ENCODE measurements at regions not wholly inside any gene's neighbourhood (a gene's known extent, or its start where the extent isn't known, plus 50 kb on each side); places are given as distances from the start of the nearest gene placed in this dataset.

DNA sequence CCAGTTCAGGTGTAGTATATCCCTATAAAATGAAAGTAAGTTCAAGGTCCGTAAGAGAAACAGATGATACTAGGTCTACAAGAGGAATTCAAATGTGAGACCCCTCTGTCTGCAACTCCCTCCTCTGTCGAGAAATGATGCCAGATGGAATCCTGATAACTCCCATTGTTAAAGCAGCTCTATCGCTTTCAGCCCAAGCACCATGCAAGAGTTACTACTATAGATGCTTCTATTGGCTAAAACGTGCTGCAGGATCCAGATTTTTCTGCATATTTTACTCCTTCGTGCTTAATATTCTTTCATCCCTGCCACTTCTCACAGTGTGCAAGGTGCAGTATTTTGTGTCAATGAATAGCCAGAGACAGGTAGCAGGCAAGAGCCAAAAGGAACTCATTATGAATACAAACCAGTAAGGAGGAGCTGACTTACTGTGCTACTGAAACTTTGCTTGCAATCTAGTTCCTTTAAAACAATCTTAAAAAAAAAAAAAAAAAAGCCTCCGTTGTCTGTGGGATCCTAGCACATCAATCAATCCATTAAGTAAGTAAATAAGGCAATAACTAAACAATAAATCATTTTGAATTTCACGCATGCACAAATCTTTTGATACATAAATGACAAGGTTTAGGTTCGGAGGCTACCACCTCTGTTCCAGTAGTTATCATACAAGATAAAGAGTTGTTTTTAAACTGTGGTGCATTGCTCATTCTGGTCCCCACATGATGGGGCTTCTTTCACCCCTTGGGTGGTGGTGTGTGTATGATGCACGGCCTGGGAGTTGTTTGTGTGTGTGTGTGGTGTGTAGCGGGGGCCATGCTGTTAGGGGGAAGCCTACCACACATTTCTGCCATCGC is 151.1 kb upstream of the MPDZ start:
- no peak for ATAC-seq
- H3K36me3 Mint-ChIP-seq, result no peaks in the 10 kb centered on the region
- no peaks in the 10 kb centered on the region for H3K27me3 Mint-ChIP-seq
- H3K4me3 Mint-ChIP-seq, result no peak overlapping the region
- H3K9me3 Mint-ChIP-seq, result no peaks in the 10 kb centered on the region
- no peaks in the 10 kb centered on the region for H3K4me1 Mint-ChIP-seq
- H3K27ac Mint-ChIP-seq, result no peak overlapping the region

DNA sequence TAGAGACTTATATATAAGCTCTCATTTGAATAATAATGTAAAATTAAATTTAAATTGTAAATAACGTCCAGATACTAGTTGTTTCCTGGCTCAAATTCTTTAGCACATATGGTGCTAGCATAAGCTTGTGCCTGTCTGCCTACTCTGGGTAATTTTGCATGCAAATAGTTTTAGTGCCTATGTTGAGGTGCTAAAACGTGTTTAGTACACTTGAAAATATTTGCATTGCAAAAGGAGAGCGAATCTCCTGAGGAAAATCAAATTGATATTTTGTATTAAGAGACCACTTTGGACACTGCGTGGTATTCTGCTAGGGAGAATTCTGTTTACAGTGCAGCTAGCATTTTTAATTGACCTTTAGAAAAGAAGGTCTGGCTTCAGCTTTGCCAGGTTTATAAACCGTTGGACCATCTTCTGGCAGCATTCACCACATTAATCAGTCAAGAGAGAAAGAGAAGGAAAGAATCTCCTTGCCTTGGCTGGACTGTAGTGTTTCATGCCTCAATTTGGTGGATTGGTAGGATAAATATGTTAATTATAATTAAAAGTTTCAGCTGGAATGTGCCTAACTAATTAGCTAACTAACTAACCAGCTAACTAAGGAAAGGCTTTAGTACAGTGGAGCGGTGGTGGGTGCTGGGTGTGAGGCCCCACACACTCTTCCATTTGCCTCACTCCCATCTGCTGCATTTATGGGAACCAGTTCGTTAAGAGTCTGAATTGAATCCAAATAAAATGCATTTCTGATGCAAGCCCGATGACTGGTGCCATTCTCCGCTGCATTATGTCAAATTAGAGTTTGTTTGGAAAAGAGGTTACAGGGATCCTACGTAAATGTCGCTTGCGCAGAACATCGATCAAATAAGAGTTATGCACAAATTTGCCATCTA is 150.1 kb upstream of the MPDZ start:
- no peaks in the 10 kb centered on the region for H3K36me3 Mint-ChIP-seq
- H3K4me3 Mint-ChIP-seq, result no peak overlapping the region
- no peaks in the 10 kb centered on the region for H3K4me1 Mint-ChIP-seq
- H3K27me3 Mint-ChIP-seq, result no peaks in the 10 kb centered on the region
- no peak for ATAC-seq
- no peak overlapping the region for H3K27ac Mint-ChIP-seq
- no peaks in the 10 kb centered on the region for H3K9me3 Mint-ChIP-seq

GRCh38 chr9:13428766-13429165 is 149.3 kb upstream of the MPDZ start:
- no peaks in the 10 kb centered on the region for H3K36me3 Mint-ChIP-seq
- no peak overlapping the region for H3K4me3 Mint-ChIP-seq
- no peak for ATAC-seq
- no peaks in the 10 kb centered on the region for H3K4me1 Mint-ChIP-seq
- no peaks in the 10 kb centered on the region for H3K9me3 Mint-ChIP-seq
- H3K27me3 Mint-ChIP-seq, result no peaks in the 10 kb centered on the region
- H3K27ac Mint-ChIP-seq, result no peak overlapping the region

DNA sequence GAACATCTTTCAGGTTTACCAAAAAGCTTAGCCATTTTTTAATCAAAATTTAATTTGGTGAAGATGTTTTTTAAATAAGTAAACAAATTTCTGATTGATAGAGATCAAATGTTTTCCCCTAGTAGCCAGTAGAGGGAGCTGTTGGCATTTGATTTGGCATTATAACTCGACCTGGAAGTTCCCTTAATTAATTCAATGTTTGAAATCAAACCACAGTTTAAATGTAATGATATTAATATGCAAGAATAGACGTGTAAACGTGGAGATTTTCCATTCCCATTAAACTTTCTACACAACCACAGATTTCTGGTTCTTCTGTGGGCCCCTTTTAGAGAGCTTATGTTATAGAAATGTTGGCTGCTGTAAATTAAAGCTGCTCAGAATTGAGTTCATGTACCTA is 148.1 kb upstream of the MPDZ start:
- Mint-ChIP-seq H3K27ac (no peak overlapping the region), H3K9me3 (no peaks in the 10 kb centered on the region), H3K4me3 (no peak overlapping the region), H3K27me3 (no peaks in the 10 kb centered on the region), H3K4me1 (no peaks in the 10 kb centered on the region), H3K36me3 (no peaks in the 10 kb centered on the region)
- ATAC-seq, result no peak

DNA sequence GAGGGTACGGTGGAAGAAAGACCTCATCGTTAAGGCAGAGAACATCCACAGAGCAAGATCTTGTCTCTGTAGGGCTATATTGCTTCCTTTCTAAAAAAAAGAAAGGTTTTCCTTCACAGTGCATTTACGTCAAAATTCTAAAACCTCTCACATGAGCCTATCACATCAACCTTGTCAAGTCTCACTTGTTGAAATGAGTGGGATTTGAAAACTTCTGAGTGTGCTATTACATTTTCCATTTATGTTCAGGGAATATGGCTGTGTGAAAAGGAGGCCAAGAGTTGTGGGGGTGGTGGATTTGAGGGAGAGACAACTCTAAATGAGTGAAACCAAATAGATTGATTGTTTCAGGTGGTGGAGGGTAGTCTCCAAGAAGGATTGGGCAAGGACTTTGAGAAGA is 147.1 kb upstream of the MPDZ start:
- ATAC-seq, result no peak
- Mint-ChIP-seq H3K36me3 (no peaks in the 10 kb centered on the region), H3K9me3 (no peaks in the 10 kb centered on the region), H3K4me1 (no peaks in the 10 kb centered on the region), H3K27me3 (no peaks in the 10 kb centered on the region), H3K27ac (no peak overlapping the region), H3K4me3 (no peak overlapping the region)

DNA sequence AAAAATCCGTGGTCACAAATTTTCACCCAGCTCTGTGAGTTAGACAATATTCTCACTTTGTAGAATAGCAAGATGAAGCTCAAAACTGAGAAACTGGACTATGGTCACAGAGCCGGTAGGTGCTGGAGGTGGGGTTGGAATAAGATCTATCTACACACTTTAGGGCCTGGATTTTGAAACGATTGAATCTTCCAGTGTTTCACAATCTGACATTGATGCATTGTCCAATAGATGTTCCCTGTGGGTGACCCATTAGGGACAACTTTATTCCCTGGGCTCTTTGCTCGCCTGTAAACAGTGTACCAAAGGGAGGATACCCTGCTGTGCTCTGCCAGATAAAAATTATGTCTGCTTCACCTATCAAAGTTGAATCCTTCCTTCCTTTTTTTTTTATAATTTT is 145.4 kb upstream of the MPDZ start:
- Mint-ChIP-seq H3K27ac (no peak overlapping the region), H3K9me3 (no peaks in the 10 kb centered on the region), H3K36me3 (no peaks in the 10 kb centered on the region), H3K27me3 (no peaks in the 10 kb centered on the region), H3K4me1 (no peaks in the 10 kb centered on the region), H3K4me3 (no peak overlapping the region)
- ATAC-seq, result no peak

GRCh38 chr9:13424204-13424603 is 144.7 kb upstream of the MPDZ start:
- Mint-ChIP-seq H3K4me3 (no peak overlapping the region), H3K27me3 (no peaks in the 10 kb centered on the region), H3K9me3 (no peaks in the 10 kb centered on the region), H3K27ac (no peak overlapping the region), H3K36me3 (no peaks in the 10 kb centered on the region), H3K4me1 (no peaks in the 10 kb centered on the region)
- no peak for ATAC-seq

GRCh38 chr9:13414349-13414748 is 134.9 kb upstream of the MPDZ start:
- no peaks in the 10 kb centered on the region for H3K36me3 Mint-ChIP-seq
- H3K9me3 Mint-ChIP-seq, result no peaks in the 10 kb centered on the region
- no peak overlapping the region for H3K27ac Mint-ChIP-seq
- H3K4me1 Mint-ChIP-seq, result no peaks in the 10 kb centered on the region
- H3K4me3 Mint-ChIP-seq, result no peak overlapping the region
- no peaks in the 10 kb centered on the region for H3K27me3 Mint-ChIP-seq
- ATAC-seq, result no peak

DNA sequence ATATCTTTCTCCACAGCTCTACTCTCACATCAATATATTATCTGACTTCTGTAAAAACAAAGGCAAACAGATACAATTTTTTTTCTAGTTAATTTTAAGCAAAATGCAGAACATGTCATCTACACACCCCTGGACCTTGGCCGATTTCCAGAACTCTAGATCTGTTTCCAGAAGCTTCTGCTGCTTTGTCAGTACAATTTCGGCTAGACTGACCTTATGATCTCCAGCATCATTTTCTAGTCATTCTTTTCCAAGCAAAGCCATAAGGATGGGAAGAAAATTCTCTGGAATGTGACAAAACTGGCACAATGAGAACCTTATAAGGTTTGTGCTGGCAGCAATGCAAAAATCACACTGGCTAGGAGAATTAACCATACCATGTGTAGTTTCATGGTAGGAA is 132.8 kb upstream of the MPDZ start:
- H3K36me3 Mint-ChIP-seq, result no peaks in the 10 kb centered on the region
- H3K4me3 Mint-ChIP-seq, result no peak overlapping the region
- H3K27ac Mint-ChIP-seq, result no peak overlapping the region
- no peak for ATAC-seq
- no peaks in the 10 kb centered on the region for H3K9me3 Mint-ChIP-seq
- no peaks in the 10 kb centered on the region for H3K4me1 Mint-ChIP-seq
- H3K27me3 Mint-ChIP-seq, result no peaks in the 10 kb centered on the region

DNA sequence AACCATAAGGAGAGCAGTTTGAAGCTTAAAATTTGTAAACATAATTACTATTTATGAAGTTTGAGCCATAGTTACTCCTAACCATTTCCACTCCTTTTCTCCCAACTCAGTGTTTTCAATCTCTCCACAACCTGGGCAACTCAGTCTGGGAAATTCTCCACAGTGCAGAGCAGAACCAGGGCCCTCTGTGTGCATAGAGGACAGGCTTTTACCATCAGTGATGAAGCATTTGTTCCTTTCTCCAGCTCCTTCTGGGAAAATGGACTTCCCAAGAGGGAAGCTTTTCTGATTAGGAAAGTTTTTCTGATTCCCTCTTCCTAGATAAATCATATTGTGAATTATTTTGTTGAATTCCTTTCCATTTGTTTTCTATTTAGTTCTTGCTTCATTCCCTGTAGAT is 132.3 kb upstream of the MPDZ start:
- no peaks in the 10 kb centered on the region for H3K27me3 Mint-ChIP-seq
- no peak overlapping the region for H3K4me3 Mint-ChIP-seq
- H3K4me1 Mint-ChIP-seq, result no peaks in the 10 kb centered on the region
- H3K9me3 Mint-ChIP-seq, result no peaks in the 10 kb centered on the region
- H3K36me3 Mint-ChIP-seq, result no peaks in the 10 kb centered on the region
- no peak overlapping the region for H3K27ac Mint-ChIP-seq
- no peak for ATAC-seq

DNA sequence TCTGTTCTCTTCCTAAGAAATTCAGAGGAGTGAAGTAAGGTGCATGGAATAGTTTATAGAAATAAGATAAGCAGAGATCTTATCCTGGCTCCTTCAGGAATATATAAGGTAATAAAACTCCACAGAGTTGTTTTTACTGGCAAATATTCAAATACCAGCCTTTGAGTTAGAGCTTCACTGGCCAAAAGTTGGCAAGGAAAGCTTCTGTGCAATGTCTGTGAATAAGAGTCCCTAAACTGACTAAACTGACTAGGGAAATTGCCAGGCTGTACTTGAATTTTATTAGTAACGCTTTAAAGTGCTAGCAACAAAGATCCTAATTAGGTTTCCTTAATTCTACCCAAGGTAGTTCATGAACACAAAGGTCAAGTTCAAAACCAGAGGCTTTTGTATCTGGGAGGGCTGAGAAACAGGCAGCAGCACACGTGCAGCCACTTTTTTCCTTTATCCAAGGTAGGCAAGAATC is 131.1 kb upstream of the MPDZ start:
- no peaks in the 10 kb centered on the region for H3K9me3 Mint-ChIP-seq
- no peaks in the 10 kb centered on the region for H3K27me3 Mint-ChIP-seq
- H3K27ac Mint-ChIP-seq, result no peak overlapping the region
- no peaks in the 10 kb centered on the region for H3K36me3 Mint-ChIP-seq
- no peaks in the 10 kb centered on the region for H3K4me1 Mint-ChIP-seq
- ATAC-seq, result no peak
- H3K4me3 Mint-ChIP-seq, result no peak overlapping the region

DNA sequence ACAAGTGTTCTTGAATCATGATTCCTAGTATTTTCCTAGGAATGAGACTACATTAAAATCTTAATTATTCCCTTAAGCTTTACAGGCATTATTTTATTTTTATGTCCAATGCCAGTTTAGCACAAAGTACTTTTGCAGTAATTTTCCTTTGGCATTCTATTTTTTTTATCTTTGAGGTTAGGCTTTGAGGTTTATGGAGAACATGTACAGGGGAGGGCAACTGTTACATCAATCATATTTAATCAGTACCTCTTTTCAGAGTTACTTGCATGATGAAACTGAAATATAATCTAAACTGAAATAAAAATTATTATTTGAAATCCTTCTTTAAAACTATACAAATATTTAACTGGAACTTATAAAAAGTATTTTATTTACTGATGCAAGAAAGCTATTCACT is 118.2 kb upstream of the MPDZ start:
- Mint-ChIP-seq H3K36me3 (no peaks in the 10 kb centered on the region), H3K4me1 (no peaks in the 10 kb centered on the region), H3K27me3 (no peaks in the 10 kb centered on the region), H3K9me3 (peaks cover 3% of the 10 kb centered on the region), H3K4me3 (no peak overlapping the region), H3K27ac (no peak overlapping the region)
- no peak for ATAC-seq

GRCh38 chr9:13397220-13397619 is 117.7 kb upstream of the MPDZ start:
- H3K27ac Mint-ChIP-seq, result no peak overlapping the region
- H3K27me3 Mint-ChIP-seq, result no peaks in the 10 kb centered on the region
- H3K4me3 Mint-ChIP-seq, result no peak overlapping the region
- H3K36me3 Mint-ChIP-seq, result no peaks in the 10 kb centered on the region
- H3K4me1 Mint-ChIP-seq, result no peaks in the 10 kb centered on the region
- ATAC-seq, result no peak
- H3K9me3 Mint-ChIP-seq, result peaks cover 3% of the 10 kb centered on the region

- Mint-ChIP-seq H3K4me3 (no peak overlapping the region), H3K9me3 (peaks cover 8% of the 10 kb centered on the region), H3K27me3 (no peaks in the 10 kb centered on the region), H3K4me1 (no peaks in the 10 kb centered on the region), H3K36me3 (no peaks in the 10 kb centered on the region), H3K27ac (no peak overlapping the region)
- no peak for ATAC-seq
These were observed 116.9 kb upstream of the MPDZ start for GRCh38 chr9:13396418-13396817.

GRCh38 chr9:13395156-13395555 is 115.7 kb upstream of the MPDZ start:
- no peaks in the 10 kb centered on the region for H3K36me3 Mint-ChIP-seq
- no peak for ATAC-seq
- peaks cover 14% of the 10 kb centered on the region for H3K9me3 Mint-ChIP-seq
- no peak overlapping the region for H3K27ac Mint-ChIP-seq
- no peaks in the 10 kb centered on the region for H3K27me3 Mint-ChIP-seq
- H3K4me1 Mint-ChIP-seq, result no peaks in the 10 kb centered on the region
- H3K4me3 Mint-ChIP-seq, result no peak overlapping the region

GRCh38 chr9:13388157-13388556 is 108.7 kb upstream of the MPDZ start:
- no peak overlapping the region for H3K4me3 Mint-ChIP-seq
- no peaks in the 10 kb centered on the region for H3K36me3 Mint-ChIP-seq
- ATAC-seq, result no peak
- H3K4me1 Mint-ChIP-seq, result no peaks in the 10 kb centered on the region
- H3K27me3 Mint-ChIP-seq, result no peaks in the 10 kb centered on the region
- H3K27ac Mint-ChIP-seq, result no peak overlapping the region
- H3K9me3 Mint-ChIP-seq, result peaks cover 27% of the 10 kb centered on the region
